A549 (cell line): ENCODE measurements at regions not wholly inside any gene's neighbourhood (a gene's known extent, or its start where the extent isn't known, plus 50 kb on each side); places are given as distances from the start of the nearest gene placed in this dataset.

ENCODE experiments used
- CBX2 ChIP-seq: fragments of 200-600 bp; sonication (generic); IDR thresholded peaks from 2 replicates; pipeline ENCODE4 v1.6.1; 2016; ENCODE audit warnings: low read depth, mild to moderate bottlenecking, borderline replicate concordance
- CEBPB ChIP-seq, 2 experiments: fragments of >200 bp in 1 of 2; sonication (Bioruptor Twin) in 1 of 2; formaldehyde crosslinking in 1 of 2; IDR thresholded peaks; 2 replicates each; pipeline ENCODE4 v1.6.1; 2012 to 2016
- CTCF ChIP-seq: fragments of >200 bp; sonication (Bioruptor Twin); formaldehyde crosslinking; IDR thresholded peaks from 3 replicates; pipeline ENCODE4 v1.5.1; 2016
- EP300 ChIP-seq, 2 experiments: fragments of >200 bp; sonication (Bioruptor Twin); formaldehyde crosslinking; IDR thresholded peaks; 2 replicates in 1 of 2; 3 replicates in 1 of 2; pipeline ENCODE4 v1.6.1; 2016 to 2017
- KDM5A ChIP-seq: fragments of 200-600 bp; sonication (generic); IDR thresholded peaks from 2 replicates; pipeline ENCODE4 v1.6.1; 2016; ENCODE audit warnings: antibody characterized with exemption, mild to moderate bottlenecking
- MAZ ChIP-seq: fragments of 150-350 bp; IDR thresholded peaks from 2 replicates; pipeline ENCODE4 v1.6.1; 2014; ENCODE audit warnings: antibody characterized with exemption, low read depth, low read length, borderline replicate concordance
- POLR2A ChIP-seq: IDR thresholded peaks from 2 replicates; pipeline ENCODE4 v1.6.1; 2012; ENCODE audit warnings: mild to moderate bottlenecking, low read length
- RAD21 ChIP-seq, 2 experiments: fragments of >200 bp in 1 of 2; sonication (Bioruptor Twin) in 1 of 2; formaldehyde crosslinking in 1 of 2; IDR thresholded peaks in 1 of 2; conservative IDR thresholded peaks in 1 of 2; 2 replicates in 1 of 2; 3 replicates in 1 of 2; pipeline ENCODE4 v1.6.1; 2012 to 2018; ENCODE audit warnings: inconsistent platforms in 1 of 2
- REST ChIP-seq: fragments of 200-600 bp; sonication (generic); IDR thresholded peaks from 2 replicates; pipeline ENCODE4 v1.6.1; 2016; ENCODE audit warnings: antibody characterized with exemption, mild to moderate bottlenecking, moderate library complexity
- SMC3 ChIP-seq: fragments of >200 bp; sonication (Bioruptor Twin); formaldehyde crosslinking; IDR thresholded peaks from 3 replicates; pipeline ENCODE4 v1.6.1; 2018; ENCODE audit warnings: inconsistent platforms
- TP53 ChIP-seq: fragments of 250-450 bp; sonication (Bioruptor Pico); IDR thresholded peaks from 2 replicates; pipeline ENCODE4 v1.5.0; 2021; ENCODE audit warnings: mild to moderate bottlenecking, moderate library complexity
- USF2 ChIP-seq: fragments of 450-650 bp; IDR thresholded peaks from 2 replicates; pipeline ENCODE4 v1.6.1; 2014; ENCODE audit warnings: antibody characterized with exemption
- ZFP36 ChIP-seq: fragments of 450-650 bp; IDR thresholded peaks from 2 replicates; pipeline ENCODE4 v1.6.1; 2014; ENCODE audit warnings: borderline replicate concordance; ENCODE audit not compliant: partially characterized antibody
- ZNF302 ChIP-seq: fragments of 250-450 bp; sonication (Bioruptor Pico); IDR thresholded peaks from 2 replicates; pipeline ENCODE4 v1.9.0; 2021; ENCODE audit warnings: inconsistent platforms, mild to moderate bottlenecking, moderate library complexity

GRCh38 chr1:4550941-4551340, 103.5 kb upstream of the AJAP1 start:
- TF ChIP-seq CTCF: no peak
- no peak for TF ChIP-seq EP300 (IDR thresholded peaks at IDR 0.05)
- no peak for TF ChIP-seq KDM5A
- no peak for TF ChIP-seq TP53 (CRISPR knock-in tag)
- TF ChIP-seq CEBPB (IDR thresholded peaks at IDR 0.05): no peak
- no peak for TF ChIP-seq POLR2A
- no peak for TF ChIP-seq RAD21 (conservative IDR thresholded peaks at IDR 0.05 in 1 of 2, IDR thresholded peaks at IDR 0.05 in 1 of 2)
- TF ChIP-seq SMC3: no peak
- no peak for TF ChIP-seq MAZ
- no peak for TF ChIP-seq REST
- TF ChIP-seq USF2: no peak
- TF ChIP-seq ZFP36: no peak
- no peak for TF ChIP-seq CBX2
- no peak for TF ChIP-seq ZNF302 (CRISPR knock-in tag)
